SK-N-SH treated with all-trans-retinoic acid at 6 μM for 48 hours (cell line): ENCODE measurements at regions not wholly inside any gene's neighbourhood (a gene's known extent, or its start where the extent isn't known, plus 50 kb on each side); places are given as distances from the start of the nearest gene placed in this dataset.

ENCODE experiments used
- ESRRG ChIP-seq: fragments of 250-450 bp; sonication (Bioruptor Pico); IDR thresholded peaks from 2 replicates; pipeline ENCODE4 v1.6.1; 2021; ENCODE audit warnings: mild to moderate bottlenecking
- SNAI2 ChIP-seq: fragments of 250-450 bp; sonication (Bioruptor Pico); IDR thresholded peaks from 2 replicates; pipeline ENCODE4 v1.5.0; 2020; ENCODE audit warnings: mild to moderate bottlenecking, moderate library complexity
- TF ChIP-seq, protein P1 (sequence below): fragments of 250-450 bp; sonication (Bioruptor Pico); IDR thresholded peaks from 2 replicates; pipeline ENCODE4 v1.5.0; 2020; ENCODE audit warnings: mild to moderate bottlenecking, moderate library complexity

DNA sequence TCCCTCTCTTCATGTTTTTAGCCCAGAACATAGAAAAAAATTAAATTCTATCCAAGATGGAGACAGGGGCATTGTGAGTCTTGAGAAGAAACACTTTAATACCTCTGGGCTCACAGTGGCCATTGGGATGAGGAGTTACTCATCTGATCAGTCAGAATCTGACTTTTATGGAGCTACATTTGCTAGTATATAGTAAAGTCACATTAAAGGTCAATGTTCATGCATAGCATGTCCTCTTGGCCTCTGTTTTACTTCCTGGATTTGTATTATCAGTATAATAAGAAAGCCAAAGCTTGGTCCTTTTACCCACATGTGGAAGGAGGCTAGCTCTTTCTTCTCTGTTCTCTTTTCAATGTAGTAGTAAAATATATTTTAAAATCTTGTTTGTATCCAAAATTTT, 93.6 kb upstream of the CNOT2 start:
- TF ChIP-seq ESRRG (CRISPR knock-in tag) = no peak
- TF ChIP-seq SNAI2 (CRISPR knock-in tag) = no peak
- TF ChIP-seq, protein P1, sequence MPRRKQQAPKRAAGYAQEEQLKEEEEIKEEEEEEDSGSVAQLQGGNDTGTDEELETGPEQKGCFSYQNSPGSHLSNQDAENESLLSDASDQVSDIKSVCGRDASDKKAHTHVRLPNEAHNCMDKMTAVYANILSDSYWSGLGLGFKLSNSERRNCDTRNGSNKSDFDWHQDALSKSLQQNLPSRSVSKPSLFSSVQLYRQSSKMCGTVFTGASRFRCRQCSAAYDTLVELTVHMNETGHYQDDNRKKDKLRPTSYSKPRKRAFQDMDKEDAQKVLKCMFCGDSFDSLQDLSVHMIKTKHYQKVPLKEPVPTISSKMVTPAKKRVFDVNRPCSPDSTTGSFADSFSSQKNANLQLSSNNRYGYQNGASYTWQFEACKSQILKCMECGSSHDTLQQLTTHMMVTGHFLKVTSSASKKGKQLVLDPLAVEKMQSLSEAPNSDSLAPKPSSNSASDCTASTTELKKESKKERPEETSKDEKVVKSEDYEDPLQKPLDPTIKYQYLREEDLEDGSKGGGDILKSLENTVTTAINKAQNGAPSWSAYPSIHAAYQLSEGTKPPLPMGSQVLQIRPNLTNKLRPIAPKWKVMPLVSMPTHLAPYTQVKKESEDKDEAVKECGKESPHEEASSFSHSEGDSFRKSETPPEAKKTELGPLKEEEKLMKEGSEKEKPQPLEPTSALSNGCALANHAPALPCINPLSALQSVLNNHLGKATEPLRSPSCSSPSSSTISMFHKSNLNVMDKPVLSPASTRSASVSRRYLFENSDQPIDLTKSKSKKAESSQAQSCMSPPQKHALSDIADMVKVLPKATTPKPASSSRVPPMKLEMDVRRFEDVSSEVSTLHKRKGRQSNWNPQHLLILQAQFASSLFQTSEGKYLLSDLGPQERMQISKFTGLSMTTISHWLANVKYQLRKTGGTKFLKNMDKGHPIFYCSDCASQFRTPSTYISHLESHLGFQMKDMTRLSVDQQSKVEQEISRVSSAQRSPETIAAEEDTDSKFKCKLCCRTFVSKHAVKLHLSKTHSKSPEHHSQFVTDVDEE (CRISPR knock-in tag) = no peak
